Stimulated activated CD8-positive, alpha-beta memory T cell treated with anti-CD3 and anti-CD28 coated beads, Interleukin-12 subunit alpha, Interleukin-12 subunit beta, amount 100 ng/mL, for 4 hours (primary cell): ENCODE measurements at regions not wholly inside any gene's neighbourhood (a gene's known extent, or its start where the extent isn't known, plus 50 kb on each side); places are given as distances from the start of the nearest gene placed in this dataset.
A peak's percentile ranks its signal among the peaks of the same experiment; 100 is the strongest.
"Not testable (repeated sequence)": the region's sequence is repeated elsewhere in the genome, so short reads cannot be mapped to it uniquely, and the experiment has no call there.

Source experiments
- DNase-seq: peaks from one replicate; pipeline ENCODE4 v3.0.0-alpha.2; 2020; ENCODE audit warnings: low read depth

DNA sequence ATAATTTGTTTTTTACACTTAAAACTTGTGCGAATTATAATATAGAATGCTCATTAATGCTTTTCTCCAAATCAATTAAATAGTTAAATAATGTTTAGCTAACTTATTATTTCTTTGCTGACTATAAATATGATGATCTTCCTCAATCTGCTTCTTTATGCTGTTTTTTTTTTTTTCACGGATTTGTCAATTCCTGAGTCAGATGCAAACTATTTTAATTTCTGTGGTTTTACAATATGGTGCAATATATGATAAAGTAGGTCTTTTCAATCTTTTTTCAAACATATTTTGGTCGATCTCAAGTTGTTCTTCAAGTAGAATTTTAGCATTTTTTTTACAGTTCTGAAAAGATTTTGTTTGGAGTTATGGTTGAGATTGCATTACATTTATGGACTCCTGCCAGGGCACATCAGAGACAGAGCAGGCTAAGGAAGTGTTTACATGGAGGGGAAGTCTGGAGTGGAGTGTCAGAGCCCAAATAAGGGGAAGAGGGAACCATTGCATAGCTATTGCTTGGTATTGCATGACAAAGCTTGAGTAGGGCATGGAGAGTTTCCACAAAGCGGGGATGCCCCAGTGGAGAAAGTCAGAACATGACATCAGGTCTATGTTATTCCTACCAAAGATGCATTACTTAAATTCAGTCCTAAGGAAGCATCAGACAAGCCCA is 204.4 kb downstream of the OTUD1 start:
- DNase-seq: no peak

DNA sequence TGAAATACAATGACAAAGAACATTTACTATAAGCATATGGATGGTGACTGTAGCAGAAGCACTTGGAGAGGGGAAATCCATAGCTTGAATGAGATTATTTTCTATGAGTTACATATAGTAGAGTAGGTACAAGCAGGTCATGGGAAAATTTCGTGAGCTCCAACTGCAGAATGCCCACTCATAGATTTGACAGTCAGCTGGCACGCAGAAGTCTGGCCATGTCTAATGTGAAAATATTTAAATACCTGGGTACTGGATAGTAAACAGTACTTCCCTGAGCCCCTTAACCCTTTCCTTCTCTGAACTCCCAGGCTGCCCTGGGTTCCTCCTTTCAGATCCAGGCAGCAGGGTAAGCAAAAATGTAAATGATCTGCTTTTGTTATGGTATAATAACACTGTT is 209.7 kb downstream of the OTUD1 start:
- DNase-seq: no peak

DNA sequence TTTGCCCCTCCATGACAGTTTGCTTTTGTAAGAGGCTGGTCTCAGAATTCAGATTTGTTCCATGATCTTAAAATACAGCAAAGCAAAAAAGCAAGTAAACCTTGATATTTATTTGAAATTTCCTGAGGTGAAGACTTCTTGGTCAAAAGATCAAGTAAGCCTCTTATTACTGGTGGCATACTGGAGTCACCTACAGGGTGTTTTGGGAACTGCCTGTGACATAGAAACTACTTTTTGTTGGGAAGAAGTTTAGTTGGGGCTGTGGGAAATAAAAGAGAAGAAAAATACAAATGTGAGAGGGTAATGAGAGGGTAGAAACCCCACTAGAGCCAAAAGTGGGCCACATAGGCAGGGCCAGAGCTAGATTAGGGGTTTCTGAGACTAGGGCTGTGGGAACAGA is 217.9 kb downstream of the OTUD1 start:
- no peak for DNase-seq

DNA sequence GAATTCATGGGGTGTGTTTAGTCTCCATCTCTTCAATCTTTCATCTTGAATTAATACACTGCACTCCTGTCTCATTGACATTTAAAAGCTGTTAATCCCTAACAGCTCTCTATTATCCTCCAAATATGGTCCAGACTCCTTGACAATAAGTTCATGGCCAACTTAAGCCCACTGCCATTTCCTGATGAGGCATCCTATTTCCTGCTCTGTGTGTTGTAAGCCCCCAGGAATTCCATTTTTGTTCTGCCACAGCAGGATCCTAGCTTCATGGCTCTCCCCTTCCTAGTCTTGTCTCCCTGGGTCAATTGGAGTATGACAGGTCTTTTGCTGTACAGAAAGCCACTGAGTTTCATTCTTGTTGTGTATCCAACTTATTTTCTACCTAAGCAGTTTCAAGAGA is 218.8 kb downstream of the OTUD1 start:
- DNase-seq: no peak

DNA sequence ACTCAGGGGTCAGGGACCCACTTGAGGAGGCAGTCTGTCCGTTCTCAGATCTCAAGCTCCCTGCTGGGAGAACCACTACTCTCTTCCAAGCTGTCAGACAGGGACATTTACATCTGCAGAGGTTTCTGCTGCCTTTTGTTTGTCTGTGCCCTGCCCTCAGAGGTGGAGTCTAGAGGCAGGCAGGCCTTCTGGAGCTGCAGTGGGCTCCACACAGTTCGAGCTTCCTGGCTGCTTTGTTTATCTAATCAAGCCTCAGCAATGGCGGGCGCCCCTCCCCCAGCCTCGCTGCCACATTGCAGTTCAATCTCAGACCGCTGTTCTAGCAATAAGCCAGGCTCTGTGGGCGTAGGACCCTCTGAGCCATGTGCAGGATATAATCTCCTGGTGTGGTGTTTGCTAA is 233.0 kb downstream of the OTUD1 start:
- not testable (repeated sequence) for DNase-seq

DNA sequence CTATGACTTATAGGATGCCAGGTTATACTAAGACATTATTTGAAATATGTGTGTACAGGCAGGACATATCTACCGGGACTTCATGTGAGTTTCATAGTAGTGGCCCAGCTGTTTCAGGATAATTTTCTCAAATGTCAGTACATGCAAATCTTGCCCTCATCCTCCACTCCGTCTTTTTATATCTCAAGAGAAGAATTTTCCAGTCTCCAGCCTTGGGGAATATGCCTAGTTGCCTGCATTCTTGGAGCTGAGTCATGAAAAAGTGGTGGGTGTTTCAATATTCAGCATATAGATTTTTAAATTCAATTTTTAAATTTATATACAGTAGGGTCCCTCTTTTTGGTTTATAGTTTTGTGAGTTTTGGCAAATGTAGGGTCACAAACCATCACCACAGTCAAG is 236.7 kb downstream of the OTUD1 start:
- DNase-seq: no peak

DNA sequence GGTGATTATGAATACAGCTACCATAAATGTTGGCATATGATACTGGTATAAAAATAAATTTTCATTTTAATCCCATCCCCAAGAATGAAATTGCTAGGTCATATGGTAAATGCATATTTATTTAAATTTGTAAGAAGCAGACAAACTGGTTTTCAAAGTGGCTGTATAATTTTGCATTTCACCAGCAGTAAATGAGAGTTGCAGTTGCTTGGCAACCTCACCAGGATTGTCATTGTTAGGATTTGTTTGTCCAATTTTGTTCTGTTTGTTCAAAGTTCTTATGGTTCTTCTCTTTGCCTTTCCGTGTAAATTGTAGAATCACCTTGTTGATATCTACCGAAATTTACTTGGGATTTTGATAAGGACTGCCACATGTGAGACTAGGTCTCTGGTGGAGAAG is 237.4 kb downstream of the OTUD1 start:
- no peak for DNase-seq

DNA sequence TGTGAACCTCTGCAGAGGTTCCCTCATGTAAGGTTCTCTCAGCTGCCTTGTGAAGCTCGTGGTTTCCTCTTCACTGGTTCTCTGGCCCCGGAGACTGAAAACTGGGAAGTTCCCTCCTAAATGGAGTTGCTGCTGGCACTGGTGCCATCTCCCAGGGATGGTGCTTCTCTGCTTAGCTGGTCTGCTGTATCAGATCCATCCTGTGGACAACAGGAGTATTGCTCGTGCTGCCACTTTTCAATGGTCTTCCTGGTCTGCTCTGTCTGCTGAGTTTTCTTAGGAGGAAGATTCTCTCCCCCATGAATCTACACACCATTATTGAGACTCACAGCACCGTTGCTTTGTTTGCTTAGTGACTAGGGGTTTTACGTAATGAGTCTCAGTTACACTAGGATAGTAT is 247.8 kb downstream of the OTUD1 start:
- no peak for DNase-seq

DNA sequence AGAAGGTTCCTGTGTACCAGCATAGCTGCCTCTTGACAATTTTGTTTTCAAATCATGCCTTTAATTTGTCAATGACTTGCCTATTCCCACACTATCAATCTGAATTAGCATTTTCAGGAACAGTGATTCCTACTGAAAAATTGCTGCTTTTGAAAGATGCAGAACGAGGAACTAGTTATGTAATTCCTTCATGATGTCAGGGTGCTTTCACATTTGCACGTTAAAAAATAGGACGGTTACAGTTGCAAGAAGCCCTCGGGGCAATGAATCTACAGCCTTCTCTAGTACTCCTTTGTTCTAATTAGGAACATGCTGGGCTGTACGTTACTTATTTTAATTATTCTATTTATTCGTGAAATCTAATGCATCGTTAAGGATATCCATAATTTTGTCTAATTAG is 253.9 kb downstream of the OTUD1 start:
- DNase-seq: no peak

DNA sequence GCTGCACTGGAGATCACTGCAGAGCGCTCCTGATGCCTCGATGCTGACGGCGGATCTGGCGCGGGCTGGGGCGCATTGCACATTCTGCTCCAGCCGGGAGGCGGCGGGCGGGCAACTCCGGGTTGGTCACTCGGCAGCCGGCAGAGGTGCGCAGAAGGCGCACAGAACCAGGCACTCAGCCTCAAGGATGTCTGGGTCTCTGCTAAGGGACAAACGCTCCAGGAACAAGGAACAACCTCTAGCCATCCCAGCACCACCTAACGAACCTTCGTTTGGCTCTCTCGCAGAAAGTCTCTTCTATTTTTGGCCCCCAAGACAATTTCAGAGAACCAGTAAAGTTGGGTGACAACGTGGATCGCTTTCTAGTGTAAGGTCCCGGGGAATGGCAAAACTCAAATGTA is 254.6 kb downstream of the OTUD1 start:
- no peak for DNase-seq

DNA sequence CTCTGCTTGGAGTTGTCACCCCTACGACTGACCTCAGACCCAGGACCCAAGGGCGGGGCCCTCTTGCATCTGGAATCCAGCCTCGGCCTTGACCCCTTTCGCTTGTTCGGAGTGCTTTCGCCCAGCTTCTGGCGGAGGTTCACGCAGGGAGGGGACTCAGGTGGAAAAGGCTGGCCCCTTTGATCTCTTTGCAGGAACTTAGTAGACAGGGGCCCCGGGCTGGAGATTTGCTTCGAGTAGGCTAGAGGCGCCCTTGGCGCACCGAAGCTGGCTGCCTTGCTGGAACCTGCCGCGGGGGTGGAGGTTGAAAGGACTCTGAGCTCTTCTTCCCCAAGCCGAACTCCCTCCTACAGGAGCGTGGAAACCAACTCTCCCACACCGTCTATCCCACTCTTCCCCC is 255.1 kb downstream of the OTUD1 start:
- no peak for DNase-seq

DNA sequence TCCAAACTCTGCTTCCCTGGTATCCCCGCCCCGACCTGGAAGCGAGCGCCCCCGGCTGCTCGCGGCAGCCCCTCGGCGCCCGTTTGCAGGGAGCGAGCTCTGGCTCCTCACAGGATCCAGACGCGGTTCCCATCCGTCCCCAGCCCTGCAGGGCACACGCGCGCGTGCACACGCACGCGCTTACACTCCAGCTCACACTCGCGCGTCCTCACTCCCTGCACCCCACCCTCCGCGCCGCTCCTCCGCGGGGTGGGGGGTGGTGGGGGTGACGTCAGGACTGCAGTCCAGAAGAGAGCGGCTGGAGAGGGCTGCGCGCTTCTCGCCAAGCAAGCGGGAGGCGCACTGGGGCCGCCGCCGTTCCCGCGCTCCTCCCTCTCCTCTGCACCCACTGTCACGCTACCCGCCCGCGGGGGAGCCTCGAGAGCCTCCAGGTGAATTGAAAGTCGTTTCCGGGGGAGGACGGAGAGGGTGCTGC is 255.6 kb downstream of the OTUD1 start:
- DNase-seq: no peak

DNA sequence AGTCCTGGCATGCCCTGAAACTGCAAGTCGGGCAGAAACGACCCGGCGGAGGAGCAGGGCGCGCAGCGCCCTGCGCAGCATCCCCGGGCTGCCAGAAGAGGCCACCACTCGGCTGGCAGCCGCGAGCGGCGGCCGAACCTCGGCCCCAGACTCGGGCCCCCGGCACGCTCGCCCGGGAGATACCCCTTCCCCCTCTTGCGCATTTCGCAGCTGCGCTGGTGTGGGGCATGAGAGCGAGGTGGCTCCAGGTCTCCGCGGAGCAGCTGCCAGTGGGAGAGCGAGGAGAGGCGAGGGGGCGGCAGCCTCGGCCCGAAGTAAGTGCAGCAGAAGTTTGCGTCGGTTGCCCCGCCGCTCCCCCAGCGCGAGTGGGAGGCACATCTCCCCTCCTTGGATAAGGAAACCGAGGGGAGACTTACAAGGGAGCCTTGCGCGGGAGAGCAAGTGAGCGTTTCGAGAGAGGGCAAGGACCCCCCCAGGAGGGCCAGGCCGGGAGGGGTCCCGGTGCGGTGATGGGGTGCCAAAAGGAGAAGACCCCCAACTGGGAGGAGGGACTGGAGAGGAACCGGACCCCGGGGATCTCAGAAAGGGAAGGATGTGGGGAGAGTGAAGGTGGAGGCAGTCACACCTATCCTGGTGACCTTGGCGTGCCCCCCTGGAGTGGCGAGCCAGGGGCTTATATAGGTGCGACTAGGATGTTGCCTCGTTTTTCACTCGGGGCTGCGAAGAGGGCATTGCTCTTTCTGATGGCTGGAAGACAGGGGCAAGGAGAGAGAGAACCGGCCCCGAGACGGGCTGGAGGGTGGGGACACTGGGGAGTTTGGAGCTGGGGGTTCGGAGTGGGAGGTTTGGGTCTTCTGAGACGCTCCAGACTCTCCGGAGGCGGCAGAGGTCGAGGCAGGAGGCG is 256.3 kb downstream of the OTUD1 start:
- no peak for DNase-seq

DNA sequence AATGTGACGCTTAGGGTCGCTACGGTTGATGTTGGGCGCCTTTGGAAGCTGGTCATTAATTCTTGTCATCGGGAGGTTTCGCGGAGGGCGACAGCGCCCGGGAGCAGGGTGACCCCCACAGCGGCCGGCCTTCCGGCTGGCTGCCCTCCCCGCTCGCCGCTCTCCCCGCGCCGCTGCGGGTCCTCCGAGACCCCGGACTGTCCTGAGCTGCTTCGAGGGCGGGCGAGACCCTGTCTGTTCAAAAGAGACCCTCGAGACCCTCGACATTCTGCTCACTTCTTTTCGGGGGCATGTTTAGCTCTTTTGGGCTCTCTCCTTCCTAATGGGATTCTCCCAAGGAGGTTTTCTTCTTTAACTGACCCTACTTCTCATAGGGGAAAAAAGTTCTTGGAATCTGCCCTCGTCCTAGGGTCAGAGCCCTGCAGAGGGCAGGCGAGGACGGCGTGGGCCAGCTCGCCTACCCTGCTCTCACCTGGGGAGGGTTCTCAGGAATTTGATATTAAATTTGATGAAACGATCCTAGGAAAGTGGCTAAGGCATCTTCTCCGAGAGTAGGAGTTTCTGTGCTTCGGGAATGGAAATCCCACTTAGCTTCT is 257.0 kb downstream of the OTUD1 start:
- DNase-seq: no peak

DNA sequence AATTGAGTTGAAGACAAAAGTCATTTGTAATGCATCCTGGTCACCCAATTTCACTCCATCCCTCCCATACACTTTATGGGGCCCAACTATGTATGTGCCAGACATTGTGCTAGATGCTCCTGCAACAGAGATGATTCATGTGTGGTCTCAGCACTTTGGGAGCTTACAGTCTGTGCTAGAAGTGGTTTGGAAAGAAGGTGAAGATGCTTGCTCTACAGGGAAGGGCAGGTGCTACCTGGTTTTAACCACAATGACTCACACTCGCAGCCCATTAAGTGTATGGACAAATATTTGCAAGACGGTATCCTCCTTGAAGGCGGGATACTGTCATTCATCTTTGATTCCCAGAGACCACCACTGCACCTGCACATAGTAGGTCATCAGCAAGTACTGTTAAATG is 257.6 kb downstream of the OTUD1 start:
- no peak for DNase-seq

DNA sequence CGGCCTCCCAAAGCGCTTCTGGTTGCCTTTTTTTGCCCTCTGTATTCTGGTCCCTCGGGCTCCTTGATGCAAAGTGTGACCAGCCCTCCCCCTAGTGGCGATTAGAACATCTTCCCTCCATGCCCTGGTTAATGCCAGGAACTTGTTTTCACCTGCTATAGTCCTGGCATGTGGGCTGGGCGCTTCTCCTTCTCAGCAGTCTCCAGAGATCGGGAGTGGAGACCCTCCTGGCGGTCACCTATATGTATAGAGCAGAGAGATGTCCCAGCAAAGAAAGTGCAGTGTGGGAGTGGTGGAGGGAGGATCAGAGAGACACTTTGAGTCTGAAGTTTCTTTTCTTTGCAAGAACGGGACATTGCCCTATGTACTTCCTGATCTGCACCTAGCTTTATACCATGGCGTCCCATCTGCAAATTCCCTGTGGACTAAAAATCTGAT is 264.1 kb downstream of the OTUD1 start:
- peak; percentile 6 for DNase-seq

DNA sequence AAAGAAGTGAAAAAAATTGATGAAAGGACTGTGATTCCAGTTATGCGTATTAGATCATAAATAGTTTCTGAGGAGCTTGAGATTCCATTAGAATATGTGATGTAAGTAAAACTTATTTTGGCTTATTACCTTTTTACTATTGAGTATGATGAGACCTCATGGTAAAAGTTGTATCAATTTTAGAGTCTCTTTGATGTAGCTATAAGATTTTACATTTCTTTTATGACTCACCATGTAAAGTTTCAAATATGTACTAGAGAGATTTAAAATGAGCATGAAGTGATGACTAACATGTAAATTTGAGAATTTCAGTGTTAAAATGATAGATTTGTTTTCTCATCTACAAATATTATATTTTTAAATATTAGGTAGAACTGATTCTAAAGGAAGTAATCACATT is 276.5 kb downstream of the OTUD1 start:
- DNase-seq: no peak

DNA sequence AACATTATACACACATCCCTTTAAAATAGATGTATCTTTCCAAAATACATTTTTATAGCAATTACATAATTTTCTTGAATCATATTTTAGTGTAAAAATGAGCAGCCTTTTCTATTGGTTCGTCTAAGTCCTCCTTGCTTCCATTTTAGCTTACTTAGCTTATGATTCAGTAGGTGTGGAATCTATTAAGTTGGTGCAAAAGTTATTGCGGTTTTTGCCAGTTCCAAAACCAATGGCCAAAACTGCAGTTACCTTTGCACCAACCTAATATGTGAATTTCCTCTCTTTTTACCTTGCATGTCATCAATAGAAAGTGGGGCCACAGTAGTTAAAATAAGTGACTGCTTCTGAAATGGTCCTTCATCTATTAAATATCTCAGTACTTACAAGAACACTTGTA is 279.0 kb downstream of the OTUD1 start:
- DNase-seq: no peak

DNA sequence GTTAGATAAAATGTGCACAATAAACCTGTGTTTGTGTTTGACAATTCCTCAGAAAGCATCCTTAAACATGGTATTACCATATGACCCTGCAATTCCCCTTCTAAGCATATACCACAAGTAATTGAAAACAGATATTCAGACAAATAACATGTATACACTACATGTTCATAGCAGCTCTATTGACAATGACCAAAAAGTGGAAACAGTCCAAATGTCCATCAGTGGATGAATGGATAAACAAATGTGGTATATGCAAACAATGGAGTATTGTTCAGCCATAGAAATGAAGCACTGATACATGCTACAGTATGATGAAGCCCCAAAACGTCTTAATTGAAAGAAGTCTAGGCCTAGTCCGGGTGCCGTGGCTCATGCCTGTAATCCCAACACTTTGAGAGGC is 280.1 kb downstream of the OTUD1 start:
- DNase-seq: no peak

DNA sequence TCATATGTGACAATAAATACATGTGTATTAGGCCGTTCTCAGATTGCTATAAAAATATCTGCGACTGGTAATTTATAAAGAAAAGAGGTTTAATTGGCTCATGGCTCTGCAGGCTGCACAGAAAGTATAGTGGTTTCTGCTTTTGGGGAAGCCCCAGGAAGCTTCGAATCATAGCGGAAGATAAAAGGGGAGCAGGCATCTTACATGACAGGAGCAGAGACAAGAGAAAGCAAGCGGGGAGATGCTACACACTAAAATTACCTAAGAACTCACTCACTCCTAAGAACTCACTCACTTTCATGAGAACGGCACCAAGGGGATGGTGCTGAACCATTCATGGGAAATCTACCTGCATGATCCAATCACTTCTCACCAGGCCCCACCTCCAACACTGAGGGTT is 284.9 kb downstream of the OTUD1 start:
- no peak for DNase-seq

DNA sequence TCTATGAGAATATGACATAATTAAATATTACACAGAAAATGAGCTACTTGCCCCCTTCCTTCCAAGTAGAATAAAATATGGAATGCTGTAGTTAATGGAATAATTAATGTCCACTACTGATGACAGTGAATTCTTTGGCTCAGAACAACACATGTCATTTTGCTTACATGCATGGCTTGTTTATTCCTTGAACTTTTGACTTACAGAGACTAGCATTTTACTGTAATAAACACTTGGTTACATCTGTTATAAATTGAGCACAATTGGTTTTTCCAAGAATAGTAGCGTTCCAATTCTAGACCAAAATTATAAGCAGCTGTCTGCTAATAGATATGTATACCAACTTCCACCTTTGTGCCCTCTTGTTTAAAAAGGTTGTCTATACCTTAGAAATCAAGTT is 286.7 kb downstream of the OTUD1 start:
- no peak for DNase-seq

DNA sequence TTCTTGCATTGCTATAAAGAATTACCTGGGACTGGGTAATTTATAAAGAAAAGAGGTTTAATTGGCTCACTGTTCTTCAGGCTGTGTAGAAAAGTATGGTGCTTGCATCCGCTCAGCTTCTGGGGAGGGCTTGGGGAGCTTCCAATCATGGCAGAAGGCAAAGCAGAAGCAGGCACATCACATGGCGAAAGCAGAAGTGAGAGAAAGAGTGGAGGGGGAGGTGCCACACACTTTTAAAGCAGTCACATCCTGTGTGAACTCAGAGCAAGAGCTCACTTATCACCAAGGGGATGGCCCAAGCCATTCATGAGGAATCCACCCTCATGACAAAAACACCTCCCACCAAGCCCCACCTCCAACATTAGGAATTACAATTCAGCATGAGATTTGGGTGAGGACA is 303.5 kb downstream of the OTUD1 start:
- DNase-seq: no peak

DNA sequence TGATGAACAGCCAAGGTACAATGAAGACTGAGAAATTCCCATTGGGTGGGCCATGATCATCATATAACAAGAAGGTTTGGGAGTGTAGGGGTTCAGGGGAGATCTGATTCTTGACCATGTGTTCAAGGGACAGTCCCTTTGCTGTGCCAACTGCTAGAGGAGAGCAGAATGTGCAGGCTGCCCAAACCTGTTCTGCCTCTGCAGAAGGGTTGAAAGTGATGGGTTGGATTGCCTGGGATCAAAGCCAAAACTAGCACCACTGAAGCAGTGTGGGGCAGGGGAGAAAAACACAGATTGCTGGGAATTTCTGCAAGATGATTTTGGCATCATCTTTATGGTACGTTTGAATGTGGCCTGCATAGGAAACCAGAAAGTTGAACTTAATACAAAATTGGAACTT is 303.9 kb downstream of the OTUD1 start:
- DNase-seq: no peak
